SJCRH30 (cell line): ENCODE measurements at regions not wholly inside any gene's neighbourhood (a gene's known extent, or its start where the extent isn't known, plus 50 kb on each side); places are given as distances from the start of the nearest gene placed in this dataset.

Experiments
- DNase-seq, 2 experiments: peaks; one replicate each; pipeline ENCODE4 v3.0.0-alpha.2; 2015 to 2020
- H3K27ac ChIP-seq: fragments of 250-450 bp; sonication (Bioruptor Pico); 2 replicates; pipeline ENCODE4 v1.5.1; 2020; ENCODE audit warnings: mild to moderate bottlenecking, moderate library complexity
- H3K27me3 ChIP-seq: fragments of 250-450 bp; sonication (Bioruptor Pico); 2 replicates; pipeline ENCODE4 v1.5.1; 2020; ENCODE audit warnings: mild to moderate bottlenecking, moderate library complexity
- H3K36me3 ChIP-seq: fragments of 250-450 bp; sonication (Bioruptor Pico); 2 replicates; pipeline ENCODE4 v1.5.1; 2020; ENCODE audit warnings: mild to moderate bottlenecking, moderate library complexity
- H3K4me1 ChIP-seq: fragments of 250-450 bp; sonication (Bioruptor Pico); 2 replicates; pipeline ENCODE4 v1.5.1; 2020; ENCODE audit warnings: mild to moderate bottlenecking, moderate library complexity
- H3K4me3 ChIP-seq: fragments of 250-450 bp; sonication (Bioruptor Pico); 2 replicates; pipeline ENCODE4 v1.5.1; 2020; ENCODE audit warnings: mild to moderate bottlenecking, moderate library complexity
- H3K9me3 ChIP-seq: fragments of 250-450 bp; sonication (Bioruptor Pico); replicated peaks from 2 replicates; pipeline ENCODE4 v1.5.1; 2020; ENCODE audit warnings: mild to moderate bottlenecking, moderate library complexity

GRCh38 chr12:32033406-32033805 lies 73.2 kb upstream of the BICD1 start:
- H3K36me3 ChIP-seq, result no peaks in the 10 kb centered on the region
- H3K27me3 ChIP-seq, result no peaks in the 10 kb centered on the region
- DNase-seq, result no peak
- no peak overlapping the region for H3K27ac ChIP-seq
- no peaks in the 10 kb centered on the region for H3K9me3 ChIP-seq
- no peak overlapping the region for H3K4me3 ChIP-seq
- no peaks in the 10 kb centered on the region for H3K4me1 ChIP-seq

GRCh38 chr12:32034045-32034444 lies 72.6 kb upstream of the BICD1 start:
- Histone ChIP-seq H3K27me3 (no peaks in the 10 kb centered on the region), H3K4me3 (no peak overlapping the region), H3K9me3 (no peaks in the 10 kb centered on the region), H3K36me3 (no peaks in the 10 kb centered on the region), H3K4me1 (no peaks in the 10 kb centered on the region), H3K27ac (no peak overlapping the region)
- no peak for DNase-seq

GRCh38 chr12:32036477-32037263 lies 70.0 kb upstream of the BICD1 start:
- Histone ChIP-seq H3K27ac (no peak overlapping the region), H3K9me3 (no peaks in the 10 kb centered on the region), H3K36me3 (no peaks in the 10 kb centered on the region), H3K4me1 (no peaks in the 10 kb centered on the region), H3K4me3 (no peak overlapping the region), H3K27me3 (no peaks in the 10 kb centered on the region)
- no peak for DNase-seq

GRCh38 chr12:32039347-32039746 lies 67.3 kb upstream of the BICD1 start:
- H3K9me3 ChIP-seq, result peaks cover 3% of the 10 kb centered on the region; the same call in 1 of the 2 replicates
- H3K27me3 ChIP-seq, result no peaks in the 10 kb centered on the region
- no peaks in the 10 kb centered on the region for H3K4me1 ChIP-seq
- H3K4me3 ChIP-seq, result no peak overlapping the region
- H3K36me3 ChIP-seq, result no peaks in the 10 kb centered on the region
- DNase-seq, result peak in 1 of 2 experiments; percentile 8
- H3K27ac ChIP-seq, result no peak overlapping the region

GRCh38 chr12:32039917-32040575 lies 66.6 kb upstream of the BICD1 start:
- H3K4me1 ChIP-seq, result no peaks in the 10 kb centered on the region
- no peak overlapping the region for H3K27ac ChIP-seq
- no peaks in the 10 kb centered on the region for H3K36me3 ChIP-seq
- no peak overlapping the region for H3K4me3 ChIP-seq
- no peak for DNase-seq
- H3K9me3 ChIP-seq, result peaks cover 4% of the 10 kb centered on the region; the same call in 1 of the 2 replicates
- H3K27me3 ChIP-seq, result no peaks in the 10 kb centered on the region

GRCh38 chr12:32043928-32044549 lies 62.6 kb upstream of the BICD1 start:
- no peaks in the 10 kb centered on the region for H3K4me1 ChIP-seq
- no peak for DNase-seq
- no peaks in the 10 kb centered on the region for H3K27me3 ChIP-seq

GRCh38 chr12:32047357-32048212 lies 59.1 kb upstream of the BICD1 start:
- Histone ChIP-seq H3K9me3 (peaks cover 4% of the 10 kb centered on the region; the same call in 1 of the 2 replicates), H3K27ac (no peak overlapping the region)
- no peak for DNase-seq

More at GRCh38 chr12:32043928-32044549, 62.6 kb upstream of the BICD1 start:
- Histone ChIP-seq H3K4me3 (no peak overlapping the region), H3K36me3 (no peaks in the 10 kb centered on the region), H3K27ac (no peak overlapping the region), H3K9me3 (peaks cover 4% of the 10 kb centered on the region; the same call in 1 of the 2 replicates)

GRCh38 chr12:32048791-32049190 lies 57.9 kb upstream of the BICD1 start:
- H3K27me3 ChIP-seq, result no peaks in the 10 kb centered on the region
- H3K36me3 ChIP-seq, result no peaks in the 10 kb centered on the region
- H3K27ac ChIP-seq, result no peak overlapping the region
- no peaks in the 10 kb centered on the region for H3K4me1 ChIP-seq
- H3K4me3 ChIP-seq, result no peak overlapping the region
- H3K9me3 ChIP-seq, result peaks cover 4% of the 10 kb centered on the region; the same call in 1 of the 2 replicates
- no peak for DNase-seq

More at GRCh38 chr12:32047357-32048212, 59.1 kb upstream of the BICD1 start:
- no peaks in the 10 kb centered on the region for H3K27me3 ChIP-seq
- H3K4me3 ChIP-seq, result no peak overlapping the region
- H3K4me1 ChIP-seq, result no peaks in the 10 kb centered on the region
- no peaks in the 10 kb centered on the region for H3K36me3 ChIP-seq

GRCh38 chr12:32049956-32050355 lies 56.7 kb upstream of the BICD1 start:
- Histone ChIP-seq H3K9me3 (no peaks in the 10 kb centered on the region), H3K27ac (no peak overlapping the region), H3K27me3 (no peaks in the 10 kb centered on the region), H3K4me3 (no peak overlapping the region), H3K36me3 (no peaks in the 10 kb centered on the region), H3K4me1 (no peaks in the 10 kb centered on the region)
- DNase-seq, result no peak

GRCh38 chr12:32051511-32052211 lies 55.0 kb upstream of the BICD1 start:
- H3K9me3 ChIP-seq, result no peaks in the 10 kb centered on the region
- H3K27me3 ChIP-seq, result no peaks in the 10 kb centered on the region
- no peak overlapping the region for H3K4me3 ChIP-seq
- no peak for DNase-seq
- no peaks in the 10 kb centered on the region for H3K4me1 ChIP-seq
- H3K27ac ChIP-seq, result no peak overlapping the region
- no peaks in the 10 kb centered on the region for H3K36me3 ChIP-seq

- Histone ChIP-seq H3K4me1 (no peaks in the 10 kb centered on the region), H3K4me3 (no peak overlapping the region), H3K9me3 (no peaks in the 10 kb centered on the region), H3K27me3 (no peaks in the 10 kb centered on the region), H3K36me3 (no peaks in the 10 kb centered on the region), H3K27ac (no peak overlapping the region)
- no peak for DNase-seq
Measured at GRCh38 chr12:32052212-32052713, 54.4 kb upstream of the BICD1 start.

- no peak overlapping the region for H3K27ac ChIP-seq
- no peak overlapping the region for H3K4me3 ChIP-seq
- no peaks in the 10 kb centered on the region for H3K4me1 ChIP-seq
- DNase-seq, result no peak
- no peaks in the 10 kb centered on the region for H3K27me3 ChIP-seq
- H3K36me3 ChIP-seq, result no peaks in the 10 kb centered on the region
- H3K9me3 ChIP-seq, result no peaks in the 10 kb centered on the region
Measured at GRCh38 chr12:32053881-32054624, 52.6 kb upstream of the BICD1 start.
